GM13976 (cell line): ENCODE measurements at regions not wholly inside any gene's neighbourhood (a gene's known extent, or its start where the extent isn't known, plus 50 kb on each side); places are given as distances from the start of the nearest gene placed in this dataset.

Source experiments
- DNase-seq: peaks from one replicate; pipeline ENCODE4 v3.0.0; 2012; ENCODE audit warnings: low spot score
- in situ Hi-C: fragments of 300-500 bp; cut with MboI; formaldehyde crosslinking; loops from one replicate; pipeline ENCODE4 v1.12.0; 2022; ENCODE audit warnings: low sequenced_read_pairs, mixed read lengths, inconsistent platforms; ENCODE audit not compliant: unreplicated experiment
- TF ChIP-seq, protein P1 (sequence below): IDR thresholded peaks from 2 replicates; pipeline ENCODE4 v1.5.1; 2012; ENCODE audit warnings: borderline replicate concordance, mild to moderate bottlenecking; ENCODE audit not compliant: insufficient read depth; ENCODE audit errors: extremely low read depth, missing control alignments, control extremely low read depth

DNA sequence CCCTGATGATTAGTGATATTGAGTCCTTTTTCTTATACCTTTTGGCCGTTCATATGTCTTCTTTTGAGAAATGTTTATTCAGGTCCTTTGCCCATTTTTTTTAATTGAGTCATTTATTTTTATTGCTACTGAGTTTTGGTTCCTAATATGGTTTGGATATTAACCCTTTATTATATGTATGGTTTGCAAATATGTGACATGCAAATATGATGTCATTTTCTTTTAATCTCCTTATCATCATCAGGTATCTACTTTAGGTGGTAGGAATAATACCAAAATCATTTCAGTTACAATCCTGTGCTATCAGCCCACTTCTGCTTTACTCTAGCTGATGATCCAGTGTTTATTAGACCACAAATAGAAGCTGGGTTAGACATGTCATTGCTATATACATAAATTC, 102.3 kb upstream of the TRPC7 start:
- TF ChIP-seq, protein P1, sequence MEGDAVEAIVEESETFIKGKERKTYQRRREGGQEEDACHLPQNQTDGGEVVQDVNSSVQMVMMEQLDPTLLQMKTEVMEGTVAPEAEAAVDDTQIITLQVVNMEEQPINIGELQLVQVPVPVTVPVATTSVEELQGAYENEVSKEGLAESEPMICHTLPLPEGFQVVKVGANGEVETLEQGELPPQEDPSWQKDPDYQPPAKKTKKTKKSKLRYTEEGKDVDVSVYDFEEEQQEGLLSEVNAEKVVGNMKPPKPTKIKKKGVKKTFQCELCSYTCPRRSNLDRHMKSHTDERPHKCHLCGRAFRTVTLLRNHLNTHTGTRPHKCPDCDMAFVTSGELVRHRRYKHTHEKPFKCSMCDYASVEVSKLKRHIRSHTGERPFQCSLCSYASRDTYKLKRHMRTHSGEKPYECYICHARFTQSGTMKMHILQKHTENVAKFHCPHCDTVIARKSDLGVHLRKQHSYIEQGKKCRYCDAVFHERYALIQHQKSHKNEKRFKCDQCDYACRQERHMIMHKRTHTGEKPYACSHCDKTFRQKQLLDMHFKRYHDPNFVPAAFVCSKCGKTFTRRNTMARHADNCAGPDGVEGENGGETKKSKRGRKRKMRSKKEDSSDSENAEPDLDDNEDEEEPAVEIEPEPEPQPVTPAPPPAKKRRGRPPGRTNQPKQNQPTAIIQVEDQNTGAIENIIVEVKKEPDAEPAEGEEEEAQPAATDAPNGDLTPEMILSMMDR, result no peak
- no peak for DNase-seq
- in situ Hi-C loops, result no loop called here

DNA sequence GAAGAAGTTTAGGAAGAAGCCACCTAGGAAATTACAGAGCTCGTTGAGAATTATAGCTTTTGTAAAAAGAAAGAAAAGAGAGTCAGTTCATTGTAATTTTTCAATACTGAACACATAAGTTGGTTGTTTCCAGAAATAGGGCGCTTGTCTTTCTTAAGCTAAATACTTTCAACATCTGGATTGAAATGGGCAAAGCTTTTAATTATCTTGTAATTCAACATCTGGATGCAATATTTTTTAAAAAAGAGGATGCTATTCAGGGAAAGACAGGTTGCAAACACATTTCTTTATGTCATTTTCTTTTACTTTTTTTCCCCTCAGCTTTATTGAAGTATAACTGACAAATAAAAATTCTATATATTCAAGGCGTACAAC, 100.7 kb upstream of the TRPC7 start:
- DNase-seq, result no peak
- TF ChIP-seq, protein P1, result no peak
- in situ Hi-C loops, result no loop called here

DNA sequence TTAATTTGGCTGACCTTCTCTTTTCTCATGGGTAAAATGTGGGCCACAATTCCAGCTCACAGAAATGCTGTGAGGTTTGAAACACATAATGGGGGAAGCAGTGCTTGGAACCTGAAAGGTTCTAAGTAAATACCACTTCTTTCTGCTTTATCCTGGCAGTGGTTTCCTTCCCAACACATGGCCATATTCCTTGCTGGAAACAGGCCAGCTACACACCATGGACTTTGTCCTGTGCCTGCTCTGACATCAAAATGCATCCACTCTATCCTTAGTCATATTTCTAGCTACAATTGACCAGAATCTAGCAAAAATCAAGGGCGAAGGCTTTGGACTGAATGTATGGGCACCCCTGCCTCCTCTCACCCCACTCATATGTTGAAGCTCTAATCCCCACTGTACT, 93.1 kb upstream of the TRPC7 start:
- DNase-seq, result no peak
- in situ Hi-C loops, result no loop called here
- TF ChIP-seq, protein P1, result no peak

DNA sequence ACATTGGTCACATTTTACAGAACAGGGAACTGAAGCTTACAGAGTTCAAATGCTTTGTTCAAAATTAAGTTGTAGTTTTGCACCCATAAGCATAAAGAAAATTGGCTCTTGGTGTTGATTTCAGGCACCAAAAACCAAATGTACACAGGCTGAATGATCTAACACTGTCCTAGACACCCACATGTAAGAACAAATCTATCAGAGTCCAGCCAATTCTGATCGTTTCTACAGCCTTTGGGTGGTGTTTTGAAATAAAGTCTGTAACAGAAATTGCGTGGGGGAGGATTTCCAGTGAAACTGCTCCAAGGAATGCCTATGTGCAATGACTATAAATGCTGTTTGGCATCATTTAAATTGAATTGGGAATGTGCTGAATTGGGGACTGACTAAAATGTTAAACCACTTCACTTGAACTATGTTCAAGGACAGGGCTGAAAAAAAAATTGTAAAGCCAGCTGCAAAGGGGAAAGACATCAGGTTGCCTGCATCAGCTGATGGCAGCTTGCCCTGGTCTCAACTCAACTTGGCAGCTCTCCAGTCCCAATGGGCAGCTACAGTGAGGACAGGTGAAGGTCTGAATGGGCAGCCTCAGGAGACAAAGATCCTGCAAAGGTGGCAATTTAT, 92.2 kb upstream of the TRPC7 start:
- in situ Hi-C loops, result no loop called here
- TF ChIP-seq, protein P1, result no peak

DNA sequence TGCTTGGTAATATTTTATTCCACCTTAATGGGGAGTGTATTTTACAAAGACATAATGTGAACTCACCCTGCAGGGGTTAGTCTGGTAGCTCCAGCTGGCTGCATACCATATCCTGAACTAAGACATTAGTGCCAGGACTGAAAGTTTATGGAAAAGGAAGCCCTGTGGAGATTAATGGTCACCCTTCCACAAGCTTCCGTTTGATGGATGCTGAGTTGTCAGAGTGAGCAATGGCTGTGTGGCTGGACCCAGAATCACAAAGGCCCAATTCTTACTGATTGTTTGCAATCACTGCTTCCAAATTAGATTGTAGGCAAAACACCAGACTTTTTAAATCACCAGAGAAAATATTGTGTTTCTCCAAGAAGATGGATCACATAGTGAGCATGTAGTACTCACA, 90.1 kb upstream of the TRPC7 start:
- TF ChIP-seq, protein P1, result no peak
- DNase-seq, result no peak
- in situ Hi-C loops, result no loop called here

More for the DNA sequence above, 92.2 kb upstream of the TRPC7 start:
- no peak for DNase-seq

- in situ Hi-C loops, result no loop called here
- TF ChIP-seq, protein P1, result no peak
- no peak for DNase-seq
Measured at GRCh38 chr5:136453986-136454758, 88.8 kb upstream of the TRPC7 start.
